Fibroblast of the aortic adventitia (primary cell): ENCODE measurements at regions not wholly inside any gene's neighbourhood (a gene's known extent, or its start where the extent isn't known, plus 50 kb on each side); places are given as distances from the start of the nearest gene placed in this dataset.
A peak's percentile ranks its signal among the peaks of the same experiment; 100 is the strongest.

ENCODE experiments used
- DNase-seq: peaks from one replicate; pipeline ENCODE4 v3.0.0-alpha.2; 2010; ENCODE audit warnings: low read depth
- H3K4me3 ChIP-seq: 2 replicates; pipeline ENCODE4 v1.5.1; 2011; ENCODE audit warnings: low read depth, mild to moderate bottlenecking, control low read depth, low read length, moderate library complexity
- TF ChIP-seq, protein P1 (sequence below): IDR thresholded peaks from 2 replicates; pipeline ENCODE4 v1.5.1; 2011; ENCODE audit warnings: mild to moderate bottlenecking, low read length, control low read depth, inconsistent platforms; ENCODE audit not compliant: insufficient read depth

DNA sequence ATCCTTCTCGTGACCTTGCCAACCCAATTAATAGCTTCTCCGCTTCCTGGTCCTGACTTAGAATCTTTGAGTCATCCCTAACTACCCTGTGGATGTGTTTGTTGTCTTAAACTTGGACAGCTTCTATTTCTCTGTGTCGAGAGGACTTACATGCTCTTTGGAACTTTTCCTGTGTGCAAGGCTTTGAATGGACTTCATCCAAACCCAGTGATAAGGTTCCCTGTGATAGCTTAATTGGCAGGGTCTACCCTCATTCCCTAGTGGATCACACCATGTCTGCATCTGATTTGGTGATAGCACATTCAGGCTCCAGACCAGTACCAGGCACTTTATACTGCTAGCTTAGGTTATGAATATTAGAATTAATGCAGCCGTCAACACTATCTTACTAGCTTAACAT lies 378.2 kb upstream of the KAZN start:
- DNase-seq: no peak
- TF ChIP-seq, protein P1, sequence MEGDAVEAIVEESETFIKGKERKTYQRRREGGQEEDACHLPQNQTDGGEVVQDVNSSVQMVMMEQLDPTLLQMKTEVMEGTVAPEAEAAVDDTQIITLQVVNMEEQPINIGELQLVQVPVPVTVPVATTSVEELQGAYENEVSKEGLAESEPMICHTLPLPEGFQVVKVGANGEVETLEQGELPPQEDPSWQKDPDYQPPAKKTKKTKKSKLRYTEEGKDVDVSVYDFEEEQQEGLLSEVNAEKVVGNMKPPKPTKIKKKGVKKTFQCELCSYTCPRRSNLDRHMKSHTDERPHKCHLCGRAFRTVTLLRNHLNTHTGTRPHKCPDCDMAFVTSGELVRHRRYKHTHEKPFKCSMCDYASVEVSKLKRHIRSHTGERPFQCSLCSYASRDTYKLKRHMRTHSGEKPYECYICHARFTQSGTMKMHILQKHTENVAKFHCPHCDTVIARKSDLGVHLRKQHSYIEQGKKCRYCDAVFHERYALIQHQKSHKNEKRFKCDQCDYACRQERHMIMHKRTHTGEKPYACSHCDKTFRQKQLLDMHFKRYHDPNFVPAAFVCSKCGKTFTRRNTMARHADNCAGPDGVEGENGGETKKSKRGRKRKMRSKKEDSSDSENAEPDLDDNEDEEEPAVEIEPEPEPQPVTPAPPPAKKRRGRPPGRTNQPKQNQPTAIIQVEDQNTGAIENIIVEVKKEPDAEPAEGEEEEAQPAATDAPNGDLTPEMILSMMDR: no peak

DNA sequence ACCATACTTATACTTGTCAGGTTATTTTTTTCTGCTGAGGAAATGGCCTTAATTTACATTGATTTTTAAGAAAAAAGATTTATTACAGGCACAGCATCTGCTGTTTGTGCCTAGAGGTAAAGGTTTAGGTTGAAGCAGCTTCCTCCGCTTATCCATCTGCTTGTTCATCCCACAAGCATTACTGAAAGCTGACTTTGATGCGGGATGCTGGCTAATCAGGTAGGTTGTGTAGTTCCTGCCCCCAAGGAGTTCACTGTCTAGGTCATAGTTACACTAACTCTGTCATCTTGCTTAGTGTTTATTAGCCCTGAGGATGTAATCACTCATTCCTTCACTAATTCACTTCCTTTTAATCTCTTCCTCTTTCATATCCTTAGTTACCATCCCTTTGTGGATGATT lies 377.7 kb upstream of the KAZN start:
- no peak overlapping the region for H3K4me3 ChIP-seq
- DNase-seq: no peak

More for the DNA sequence above, 378.2 kb upstream of the KAZN start:
- no peak overlapping the region for H3K4me3 ChIP-seq

DNA sequence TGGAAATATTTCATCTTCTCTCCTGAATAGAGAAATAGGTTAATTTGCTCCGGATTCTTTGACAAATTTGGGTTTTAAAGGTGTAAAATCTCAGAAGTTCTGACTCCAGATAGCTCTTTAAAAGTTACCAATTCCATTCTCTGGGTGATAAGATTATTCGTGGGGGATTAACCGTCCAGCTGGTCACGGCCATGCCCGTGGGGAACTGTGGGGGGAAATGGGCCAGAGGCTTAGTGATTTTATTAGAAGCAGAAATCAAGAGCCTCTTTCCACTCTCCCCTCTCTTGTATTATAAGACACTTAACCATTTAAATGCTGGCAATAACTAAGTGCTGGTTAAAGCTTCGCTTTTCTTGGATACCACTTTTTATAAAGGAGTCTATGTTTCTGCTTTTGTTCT lies 376.4 kb upstream of the KAZN start:
- TF ChIP-seq, protein P1: no peak
- H3K4me3 ChIP-seq: no peak overlapping the region
- DNase-seq: no peak

More for the DNA sequence above, 377.7 kb upstream of the KAZN start:
- TF ChIP-seq, protein P1: no peak

DNA sequence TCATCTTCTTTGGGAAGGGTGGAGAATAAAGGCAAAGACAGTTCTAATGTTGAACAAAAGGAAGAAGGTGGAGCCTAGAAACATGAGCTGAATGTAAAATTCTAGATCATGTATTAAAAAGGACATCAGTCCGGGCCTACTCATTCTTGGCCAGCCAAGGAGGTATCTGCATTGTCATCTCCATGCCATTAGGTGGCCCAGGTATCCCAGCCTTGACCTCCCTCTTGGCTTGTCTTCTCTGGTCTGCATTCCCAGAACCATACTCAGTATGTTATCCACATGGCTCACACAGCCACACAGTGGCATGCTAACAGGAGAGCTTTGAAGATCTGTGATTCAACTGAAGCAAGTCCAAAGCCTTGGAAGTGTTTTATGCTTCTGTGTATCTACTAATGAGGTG lies 369.8 kb upstream of the KAZN start:
- DNase-seq: no peak
- no peak overlapping the region for H3K4me3 ChIP-seq
- TF ChIP-seq, protein P1: no peak

DNA sequence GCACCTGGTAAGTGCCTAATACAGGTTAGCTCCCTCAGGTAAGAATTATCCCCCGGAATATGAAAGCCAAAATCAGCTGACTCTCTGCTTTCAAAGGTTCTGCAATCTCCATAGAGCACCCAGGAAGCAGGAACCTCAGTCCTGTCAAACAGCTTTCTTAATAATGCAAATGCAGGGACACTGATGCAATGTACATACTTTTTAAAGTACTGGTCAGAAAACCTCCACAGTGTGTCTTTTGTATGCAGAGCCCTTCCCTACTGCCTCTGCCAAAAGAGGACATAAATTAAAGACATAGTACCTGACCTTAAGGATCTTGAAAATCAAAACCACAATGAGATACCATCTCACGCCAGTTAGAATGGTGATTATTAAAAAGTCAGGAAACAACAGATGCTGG lies 365.0 kb upstream of the KAZN start:
- H3K4me3 ChIP-seq: no peak overlapping the region
- TF ChIP-seq, protein P1: no peak
- DNase-seq: no peak

DNA sequence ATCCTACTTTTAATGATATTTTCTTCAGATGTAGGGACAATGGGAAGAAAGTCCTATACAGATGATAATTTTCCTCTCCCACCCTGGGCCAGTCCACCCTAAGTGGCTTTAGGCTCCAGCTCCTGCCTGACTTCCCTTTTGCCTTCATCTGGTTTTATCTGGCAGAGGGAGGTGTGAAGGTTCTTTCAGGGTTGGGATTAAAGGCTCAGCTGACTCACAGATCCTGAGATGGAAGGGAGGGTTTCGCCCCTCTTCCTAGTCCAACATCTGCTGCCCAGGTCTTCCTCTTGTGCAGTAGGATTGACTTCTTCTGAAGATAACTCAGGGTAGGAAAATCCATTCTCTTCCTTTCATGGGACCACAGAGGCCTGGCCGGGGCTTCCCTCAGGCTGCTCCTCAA lies 362.4 kb upstream of the KAZN start:
- DNase-seq: no peak
- H3K4me3 ChIP-seq: no peak overlapping the region
- TF ChIP-seq, protein P1: no peak

DNA sequence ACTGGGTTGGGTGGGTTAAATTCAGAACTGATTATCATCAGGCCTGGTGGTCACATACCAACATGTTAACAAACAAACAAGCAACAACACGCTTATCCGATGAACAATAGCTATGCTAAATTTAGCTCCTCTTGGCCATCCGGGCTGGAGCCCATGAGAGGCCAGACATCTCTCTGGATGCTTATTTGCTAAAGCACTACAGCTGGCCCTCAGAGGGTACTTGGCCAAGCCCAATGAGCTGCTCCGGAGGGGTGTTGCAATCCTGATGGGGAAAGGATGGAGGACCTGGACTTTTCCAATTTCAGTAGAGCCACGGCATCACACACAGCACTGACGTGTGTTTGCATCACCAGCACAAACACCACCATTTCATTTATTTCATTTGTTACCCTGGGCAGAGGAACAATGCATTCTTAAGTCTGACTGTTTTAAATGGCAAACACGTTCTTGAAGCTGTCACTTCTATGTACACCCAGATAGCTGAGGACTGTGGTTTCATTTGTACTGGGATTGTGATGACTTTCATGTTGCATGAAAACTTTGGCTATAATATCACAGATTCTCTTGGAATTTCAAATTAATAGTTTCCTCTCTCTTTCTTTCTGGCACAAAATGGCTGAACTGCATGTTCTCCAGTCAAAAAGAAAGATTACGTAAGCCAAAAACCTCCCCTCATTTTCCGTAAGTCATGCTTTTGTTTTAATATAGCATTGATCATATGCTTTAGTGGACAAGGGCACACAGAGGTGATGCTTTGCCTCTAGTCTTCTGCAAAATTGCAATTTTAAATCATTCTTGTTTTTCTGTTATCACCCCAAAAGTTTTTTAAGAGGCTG lies 359.8 kb upstream of the KAZN start:
- TF ChIP-seq, protein P1: no peak
- DNase-seq: peak; percentile 21
- no peak overlapping the region for H3K4me3 ChIP-seq
